Activated T-helper 1 cell treated with Interleukin-2 at 50 U/mL for 16 hours (primary cell): ENCODE measurements at regions not wholly inside any gene's neighbourhood (a gene's known extent, or its start where the extent isn't known, plus 50 kb on each side); places are given as distances from the start of the nearest gene placed in this dataset.

ENCODE experiments used
- DNase-seq: peaks from one replicate; pipeline ENCODE4 v3.0.0-alpha.2; 2020; ENCODE audit warnings: low read depth

DNA sequence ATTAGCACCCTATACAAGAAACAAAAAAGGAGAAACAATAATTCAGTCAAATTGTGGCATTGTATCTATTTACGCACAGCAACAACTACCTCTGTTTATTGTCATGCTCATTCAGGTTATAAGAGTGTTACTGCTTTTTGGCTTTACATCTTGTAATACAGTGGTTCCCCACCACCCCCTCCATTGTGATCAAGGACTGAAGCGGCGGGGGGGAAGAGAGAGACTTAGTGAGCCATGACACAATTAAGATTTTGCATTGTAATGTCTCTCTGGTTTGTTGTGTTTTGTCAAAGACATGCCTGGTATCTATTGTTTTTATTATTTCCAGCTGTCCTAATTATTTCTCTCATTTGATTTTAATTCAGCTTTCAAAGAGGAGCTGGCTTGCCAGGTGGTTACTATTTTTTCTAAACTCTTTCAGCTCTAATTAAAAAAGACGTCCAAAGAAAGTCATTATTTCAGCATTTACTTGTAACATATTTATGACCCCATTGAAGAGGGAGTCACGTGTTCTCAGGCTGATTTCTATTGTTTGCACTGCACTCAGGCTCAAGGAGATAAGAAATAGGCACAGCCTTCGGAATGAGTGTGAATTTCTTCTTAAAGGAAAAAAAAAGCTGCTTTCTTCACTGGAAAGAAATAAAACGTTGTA, 234.4 kb upstream of the TBL1XR1 start:
- no peak for DNase-seq

DNA sequence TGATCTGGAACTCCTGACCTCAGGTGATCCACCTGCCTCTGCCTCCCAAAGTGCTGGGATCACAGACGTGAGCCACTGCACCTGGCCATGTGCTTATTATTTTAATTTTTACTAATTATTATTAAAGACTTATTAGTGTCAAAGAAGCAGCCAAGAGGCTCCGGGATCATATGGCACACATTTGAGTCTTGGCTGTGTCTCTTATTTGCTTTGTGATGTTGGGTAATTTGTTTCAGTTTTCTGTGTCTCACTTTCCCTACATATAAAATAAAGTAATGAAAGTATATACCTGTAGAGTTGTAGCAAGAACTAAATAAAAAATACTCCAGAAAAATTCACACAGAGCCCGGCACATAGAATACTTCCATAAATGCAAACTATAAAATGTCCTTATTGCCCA, 238.0 kb upstream of the TBL1XR1 start:
- DNase-seq, result no peak

DNA sequence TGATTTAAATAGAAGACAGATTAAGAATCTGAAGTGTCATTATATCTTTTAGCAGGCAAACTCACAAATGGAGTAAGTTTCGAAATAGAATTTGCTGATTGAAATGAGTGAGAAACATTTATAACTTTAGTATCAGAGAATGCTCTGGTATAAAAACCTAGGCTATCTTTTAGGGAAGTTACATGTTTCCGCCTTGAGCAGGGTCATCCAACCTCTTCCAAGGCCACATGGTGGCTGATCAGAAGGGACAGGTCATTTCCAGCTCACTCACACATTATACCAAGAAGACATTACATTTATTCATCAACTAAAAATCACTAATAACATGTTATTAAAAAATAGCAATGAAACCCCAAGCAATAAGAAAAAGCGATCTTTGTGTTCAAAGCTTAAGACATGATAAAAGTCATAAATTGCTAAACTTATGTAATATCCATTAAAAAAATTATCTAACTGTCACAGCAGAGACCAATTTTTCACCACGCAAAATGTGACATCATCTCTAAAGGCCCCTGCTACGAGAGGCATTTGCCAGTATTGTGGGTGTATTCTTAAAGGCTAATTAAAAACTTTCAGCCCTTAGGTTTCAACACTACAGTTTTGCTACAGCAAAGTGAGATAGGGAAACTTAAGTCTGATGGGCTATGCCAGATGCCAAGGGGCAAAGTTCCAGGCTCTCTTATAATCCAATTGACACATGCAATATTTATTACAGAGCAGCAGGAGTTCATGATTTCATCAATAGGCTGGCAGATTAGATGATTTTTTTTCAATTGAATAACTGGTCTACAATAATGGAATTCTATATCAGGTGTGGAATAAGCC, 240.4 kb upstream of the TBL1XR1 start:
- DNase-seq, result no peak

DNA sequence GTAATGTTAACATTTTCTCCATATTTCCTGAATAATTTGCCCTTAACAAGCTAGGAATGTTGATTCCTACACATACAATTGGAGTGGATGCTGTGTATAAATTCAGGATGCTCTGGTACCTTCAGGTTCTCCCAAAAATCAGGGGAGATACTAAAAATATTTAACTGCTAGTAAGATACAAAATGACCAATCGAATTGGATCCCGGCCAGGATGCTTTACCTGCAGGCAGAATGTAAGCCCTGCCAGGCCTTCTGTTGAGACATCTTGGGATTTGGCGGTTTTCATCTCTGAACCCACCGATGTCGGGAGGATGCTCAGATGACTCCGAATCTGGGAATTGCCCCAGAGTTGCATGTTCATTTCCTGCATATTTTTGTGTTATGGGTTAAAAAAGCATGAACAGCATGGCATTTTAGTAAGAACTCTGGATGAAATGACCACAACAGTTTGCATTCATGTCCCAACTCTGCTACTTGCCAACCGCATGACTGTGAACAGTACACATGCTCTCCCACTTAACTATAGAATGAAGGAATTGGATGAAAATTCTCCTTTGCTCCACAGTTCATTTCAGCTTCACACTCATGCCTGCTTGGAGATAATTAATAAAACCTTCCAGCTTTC, 241.4 kb upstream of the TBL1XR1 start:
- no peak for DNase-seq

DNA sequence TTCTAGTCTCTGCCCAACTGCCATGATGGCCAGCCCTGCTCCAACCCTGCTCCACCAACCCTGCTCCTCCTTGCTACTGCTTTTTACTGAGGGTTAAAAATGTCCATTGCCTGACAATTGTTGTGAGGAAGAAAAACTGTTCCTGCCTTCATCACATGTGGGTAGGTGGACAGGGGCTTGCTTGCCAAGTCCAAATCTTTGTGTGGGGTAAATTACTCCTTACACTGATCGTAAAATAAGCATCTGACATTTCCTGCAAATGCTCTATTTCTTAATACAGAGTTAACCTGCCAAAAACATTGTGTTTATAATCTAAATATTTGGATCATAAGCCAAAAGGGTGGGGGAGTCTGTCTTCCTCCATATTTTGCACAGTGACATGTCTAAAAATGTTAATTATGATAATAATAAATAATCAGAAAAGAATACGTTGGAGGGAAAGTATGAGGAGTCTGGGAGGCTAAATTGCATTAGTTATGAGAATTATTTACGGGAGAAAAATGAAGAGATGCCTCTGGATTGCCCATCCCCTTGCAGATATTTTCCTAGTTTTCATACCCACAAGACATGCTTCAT, 242.5 kb upstream of the TBL1XR1 start:
- no peak for DNase-seq

DNA sequence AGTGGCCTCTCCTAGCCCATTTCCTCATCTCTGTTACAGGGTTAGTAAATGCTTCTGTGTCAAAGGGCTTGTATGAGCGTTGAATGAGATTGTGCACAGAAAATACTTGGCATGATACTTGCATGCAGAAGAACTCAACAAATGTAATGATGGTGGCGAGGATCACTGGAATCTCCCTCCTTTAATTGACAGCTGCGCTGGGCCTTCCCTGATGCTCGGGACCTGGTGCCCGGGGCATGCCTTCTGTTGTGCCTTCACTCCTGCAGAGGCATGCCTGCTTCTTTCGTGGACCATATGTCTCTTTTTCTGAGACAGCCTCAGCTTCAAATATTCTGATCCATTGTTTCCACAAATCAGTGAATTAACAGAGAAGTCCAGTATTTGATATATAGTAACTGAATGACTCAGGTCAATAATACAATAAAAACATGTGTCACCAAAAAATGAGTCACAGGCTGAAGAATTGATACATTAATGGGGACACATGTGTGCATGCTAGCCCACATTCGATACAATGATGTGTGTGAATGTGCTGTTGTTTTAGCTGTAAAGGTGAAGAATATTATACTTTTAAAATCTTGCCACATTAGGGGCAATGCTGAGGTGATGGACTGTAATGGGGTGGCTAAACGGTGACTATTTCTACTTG, 243.3 kb upstream of the TBL1XR1 start:
- DNase-seq, result no peak

DNA sequence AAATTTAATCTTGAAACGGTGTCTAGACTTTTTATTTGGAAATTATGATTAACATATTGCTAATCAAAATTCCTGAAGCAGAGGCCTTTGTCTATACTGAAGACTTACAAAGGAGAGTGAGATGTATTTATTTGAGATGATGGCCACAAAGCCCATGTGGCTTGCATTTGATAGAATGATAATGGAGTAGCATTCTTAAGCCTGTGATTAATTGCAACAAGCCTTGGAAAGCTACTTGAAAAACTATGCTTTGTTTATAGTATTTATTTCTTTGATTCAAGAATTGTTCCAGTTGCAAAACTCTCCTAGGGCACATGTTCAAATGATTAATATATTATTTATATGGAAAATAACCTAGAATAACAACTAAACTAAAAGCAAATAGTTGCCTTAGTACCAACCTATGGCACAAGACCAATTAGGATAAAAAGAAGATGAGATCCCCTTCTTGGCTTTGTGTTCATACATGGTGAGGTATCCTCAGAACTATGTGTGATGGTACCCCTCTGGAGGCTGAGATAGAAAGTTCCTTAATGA, 244.1 kb upstream of the TBL1XR1 start:
- no peak for DNase-seq

DNA sequence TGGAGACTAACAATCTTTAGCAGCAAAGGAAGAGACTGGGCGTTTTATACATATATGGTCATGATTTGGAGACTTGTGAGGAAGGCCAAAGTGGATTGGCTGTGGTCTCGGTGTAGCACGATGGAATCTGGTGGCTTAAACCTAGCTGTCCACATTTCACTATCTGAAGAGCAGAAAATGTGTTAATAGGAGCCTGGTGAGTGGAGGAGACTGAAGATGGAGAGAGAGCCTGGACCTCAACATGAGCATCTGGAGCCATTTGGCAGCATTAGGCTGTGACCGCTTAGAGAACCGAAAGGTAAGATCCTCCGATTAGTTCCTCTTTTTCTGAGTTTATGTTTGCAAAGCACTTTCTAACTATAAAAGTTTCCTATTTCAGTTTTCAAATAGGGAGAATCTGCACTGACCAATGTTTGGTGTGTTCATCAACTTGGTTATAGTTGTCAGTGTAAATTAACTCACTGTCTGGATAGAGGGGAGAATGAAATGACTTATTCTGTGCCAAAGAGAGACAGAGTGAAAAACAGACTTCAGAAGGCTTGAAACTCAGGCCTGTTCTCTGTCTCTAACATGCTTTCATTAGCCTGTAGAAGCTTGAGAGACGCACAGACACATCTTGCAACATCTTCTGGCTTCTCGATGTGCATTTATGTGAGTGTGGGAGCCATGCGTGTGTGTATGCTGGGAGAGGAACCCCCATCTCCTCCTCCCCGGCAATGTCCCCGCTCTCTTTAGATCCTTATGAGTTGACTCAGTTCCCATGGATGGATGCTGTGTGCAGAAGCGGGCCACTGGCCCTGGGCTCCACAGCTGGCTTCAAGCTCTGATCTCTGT, 244.7 kb upstream of the TBL1XR1 start:
- DNase-seq, result no peak

DNA sequence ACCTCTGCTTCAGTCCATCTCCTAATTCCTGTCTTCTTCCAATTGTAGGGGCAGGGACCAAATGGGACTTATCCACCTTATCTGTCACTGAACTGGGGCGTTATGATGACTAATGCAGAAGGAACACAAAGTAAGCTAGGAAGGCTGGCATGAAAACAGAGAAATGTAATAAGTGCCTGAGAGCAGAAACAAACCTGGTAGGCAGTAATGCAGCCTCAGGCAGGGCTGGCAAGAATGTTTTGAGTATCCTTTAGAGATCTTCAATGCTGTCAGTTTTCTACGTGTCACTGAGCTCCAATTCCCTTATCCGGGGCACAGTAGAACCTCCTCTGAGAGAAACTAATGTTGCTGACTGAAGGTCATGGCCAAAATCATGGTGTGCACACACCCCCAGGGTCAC, 246.2 kb upstream of the TBL1XR1 start:
- no peak for DNase-seq

DNA sequence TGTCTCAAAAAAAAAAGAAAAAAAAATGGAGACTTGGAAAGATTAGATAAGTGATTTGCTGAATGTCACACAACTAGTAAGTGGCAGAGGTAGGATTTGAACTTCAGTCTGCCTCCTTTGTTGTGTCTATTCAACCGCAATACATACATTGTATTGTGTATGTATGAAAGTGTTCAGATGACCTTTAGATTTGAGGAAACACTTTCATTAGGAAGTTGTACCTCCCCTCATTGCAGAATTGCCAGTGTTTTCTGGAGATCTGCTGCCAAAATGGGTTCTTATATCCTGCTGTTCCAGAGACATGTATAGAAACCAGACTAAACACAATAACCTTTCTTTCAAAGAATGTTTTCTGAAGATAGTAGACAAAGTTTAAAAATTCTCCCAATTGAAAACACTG, 247.4 kb upstream of the TBL1XR1 start:
- DNase-seq, result no peak

DNA sequence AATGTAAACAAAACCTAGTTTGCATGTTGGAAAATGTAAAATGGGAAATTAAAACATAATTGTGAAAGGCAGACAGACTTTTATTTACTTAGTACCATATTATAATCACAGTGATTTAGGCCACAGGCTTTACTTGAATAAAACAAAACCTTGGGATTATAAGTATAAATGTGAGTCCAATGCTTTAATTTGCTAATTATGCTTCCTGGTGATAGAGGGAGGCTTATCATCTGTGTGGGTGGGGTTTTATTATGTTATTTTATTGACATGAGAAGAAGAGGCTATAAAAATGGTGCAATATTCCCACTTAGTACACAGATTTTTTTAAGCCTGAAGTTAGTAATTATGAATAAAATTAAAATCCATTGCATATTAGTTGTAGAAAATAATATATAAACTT, 248.3 kb upstream of the TBL1XR1 start:
- no peak for DNase-seq

DNA sequence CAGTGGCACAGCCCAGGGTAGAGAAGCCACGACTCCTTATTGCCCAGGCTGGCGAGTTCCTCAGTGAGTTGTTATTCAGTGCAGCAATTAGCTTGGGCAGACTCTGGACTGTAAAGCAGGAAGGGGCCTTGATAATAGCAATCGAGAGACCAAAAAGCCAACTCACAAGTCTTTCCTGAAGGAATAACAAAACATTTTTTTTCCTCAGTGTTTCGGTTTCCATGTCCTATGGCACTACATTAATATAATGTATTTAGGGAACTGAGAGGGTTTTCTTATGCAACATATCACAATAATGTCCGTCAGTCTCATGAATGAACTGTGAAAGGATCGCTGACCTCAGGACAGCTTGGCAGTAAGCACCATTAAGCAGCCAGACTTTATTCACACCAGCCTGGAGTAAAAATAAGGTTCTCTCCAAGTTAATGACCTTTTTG, 248.9 kb upstream of the TBL1XR1 start:
- no peak for DNase-seq

DNA sequence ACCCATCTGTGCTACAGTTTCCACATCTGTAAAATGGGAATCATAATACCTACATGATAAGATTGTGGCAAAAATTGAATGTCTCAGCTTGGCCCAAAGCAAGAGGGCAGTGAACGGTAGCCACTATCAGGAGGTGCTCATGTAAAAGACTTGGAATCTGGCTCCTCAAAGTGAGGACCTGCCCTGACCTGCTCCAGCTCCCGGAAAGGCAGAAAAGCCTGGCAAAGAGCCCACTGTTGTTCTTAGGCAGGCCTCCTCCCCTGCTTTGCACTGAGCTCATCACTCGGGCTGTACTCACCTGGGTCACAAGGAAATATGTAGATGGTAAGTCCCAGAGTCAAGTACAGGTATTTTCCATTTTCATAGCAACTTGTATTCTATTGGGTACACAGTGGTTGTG, 250.7 kb upstream of the TBL1XR1 start:
- DNase-seq, result no peak

DNA sequence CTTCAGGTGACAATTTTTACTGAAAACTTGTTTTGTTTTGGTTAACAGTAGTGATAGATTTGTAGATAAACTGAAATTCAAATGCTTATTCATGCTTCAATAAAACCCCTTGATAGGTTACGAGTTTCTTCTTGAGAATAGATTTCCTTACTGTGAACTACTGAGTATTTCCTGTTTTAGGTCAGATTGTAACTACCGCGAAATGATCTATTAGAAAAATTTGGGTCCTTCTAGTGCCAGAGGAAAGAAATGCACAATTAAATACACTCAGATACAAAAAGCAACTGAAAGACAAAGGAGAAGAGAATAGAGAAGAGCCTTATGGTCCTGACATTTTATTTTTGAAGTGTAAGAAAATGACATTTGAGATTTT, 251.7 kb upstream of the TBL1XR1 start:
- no peak for DNase-seq

DNA sequence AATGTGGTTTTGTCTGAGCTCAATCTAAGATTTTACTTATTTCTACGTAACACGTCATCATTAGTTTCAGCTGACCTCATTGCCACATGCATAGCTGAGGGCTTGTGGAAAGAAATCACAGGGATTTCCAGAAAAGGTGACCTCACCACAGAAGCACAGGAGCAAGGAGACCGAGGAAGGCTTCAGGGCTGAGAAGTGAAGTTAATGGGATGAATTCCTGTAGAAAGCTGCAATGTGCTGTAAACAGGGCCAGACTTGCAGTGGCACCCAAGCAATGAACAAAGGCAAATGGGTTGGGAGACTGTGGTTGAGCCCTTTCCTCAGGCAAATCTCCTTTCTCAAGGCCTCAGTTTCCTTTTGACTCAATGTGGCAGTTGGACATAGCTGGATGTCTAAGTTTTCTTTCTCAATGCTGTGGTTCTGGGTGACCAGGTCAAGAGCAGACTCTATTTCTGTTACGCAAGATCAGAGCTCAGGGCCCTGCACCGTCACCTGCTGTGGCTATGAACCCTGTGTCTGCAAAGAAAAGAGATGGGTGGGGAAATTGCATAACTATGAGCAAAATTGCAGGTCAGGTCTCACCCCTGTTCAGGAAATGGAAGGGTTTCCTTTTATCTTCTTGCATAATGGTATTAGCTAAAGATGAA, 252.2 kb upstream of the TBL1XR1 start:
- DNase-seq, result no peak

DNA sequence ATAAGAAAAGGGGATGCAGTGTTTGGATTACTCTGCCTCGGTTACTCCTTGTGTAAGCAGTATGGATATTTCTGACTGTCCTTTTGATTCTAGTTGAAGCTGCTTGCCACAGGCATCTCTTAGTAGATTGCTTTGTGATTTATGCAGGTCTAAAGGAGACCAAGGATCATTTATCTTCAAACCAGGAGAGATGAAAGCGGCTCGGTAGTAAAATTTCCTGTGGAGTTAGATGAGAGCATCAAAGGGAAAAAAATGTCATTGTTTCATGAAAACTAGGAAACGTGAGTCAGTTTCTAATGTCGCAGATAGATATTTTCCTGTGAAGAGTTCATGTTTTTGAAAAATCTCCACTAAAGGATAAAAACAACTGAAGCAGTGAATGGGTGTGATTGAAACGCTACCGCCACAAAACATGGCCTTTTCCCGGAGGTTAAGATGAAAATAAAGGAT, 254.0 kb upstream of the TBL1XR1 start:
- DNase-seq, result no peak

DNA sequence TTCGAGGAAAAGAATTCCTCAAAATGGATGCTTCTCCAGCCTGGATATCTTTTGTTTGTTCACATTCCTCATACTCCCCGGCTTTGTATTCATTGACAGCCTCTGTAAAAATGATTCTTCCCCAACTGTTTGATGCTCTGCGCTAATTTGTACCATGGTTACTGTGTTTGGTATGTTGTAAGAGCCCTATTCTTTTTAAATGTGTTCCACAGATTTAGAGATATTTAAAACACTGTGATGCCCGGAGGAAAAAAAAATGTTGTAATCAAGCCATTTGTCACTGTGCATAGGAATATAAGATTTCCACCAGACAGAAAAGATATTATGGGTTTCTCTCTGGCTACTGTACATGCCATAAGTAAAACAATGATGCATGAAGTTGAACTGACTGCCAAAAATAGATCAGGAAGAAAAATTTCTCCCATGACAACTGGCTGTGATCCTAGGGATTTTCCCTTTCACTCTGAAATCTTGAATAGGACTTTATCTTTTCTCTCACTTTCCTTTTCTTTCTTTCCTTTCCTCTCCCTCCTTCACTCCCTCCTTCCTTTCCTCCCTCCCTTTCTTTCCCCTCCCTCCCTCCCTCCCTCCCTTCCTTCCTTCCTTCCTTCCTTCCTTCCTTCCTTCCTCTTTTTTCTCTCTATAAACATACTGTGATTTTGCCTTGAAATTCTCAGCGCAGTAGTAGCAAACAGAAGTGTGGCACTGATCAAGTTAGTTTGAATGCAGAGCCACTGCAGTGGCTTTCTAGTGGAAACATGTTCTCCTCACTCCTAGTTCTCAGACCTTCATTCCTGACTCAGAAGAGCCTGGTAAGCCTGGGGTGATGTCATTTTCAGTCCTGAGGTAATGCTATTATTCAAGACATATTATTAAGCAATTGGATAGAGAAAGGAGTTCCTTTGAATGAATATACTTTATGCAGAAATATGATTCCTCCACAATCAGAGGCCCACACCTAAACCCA, 254.9 kb upstream of the TBL1XR1 start:
- DNase-seq, result no peak

DNA sequence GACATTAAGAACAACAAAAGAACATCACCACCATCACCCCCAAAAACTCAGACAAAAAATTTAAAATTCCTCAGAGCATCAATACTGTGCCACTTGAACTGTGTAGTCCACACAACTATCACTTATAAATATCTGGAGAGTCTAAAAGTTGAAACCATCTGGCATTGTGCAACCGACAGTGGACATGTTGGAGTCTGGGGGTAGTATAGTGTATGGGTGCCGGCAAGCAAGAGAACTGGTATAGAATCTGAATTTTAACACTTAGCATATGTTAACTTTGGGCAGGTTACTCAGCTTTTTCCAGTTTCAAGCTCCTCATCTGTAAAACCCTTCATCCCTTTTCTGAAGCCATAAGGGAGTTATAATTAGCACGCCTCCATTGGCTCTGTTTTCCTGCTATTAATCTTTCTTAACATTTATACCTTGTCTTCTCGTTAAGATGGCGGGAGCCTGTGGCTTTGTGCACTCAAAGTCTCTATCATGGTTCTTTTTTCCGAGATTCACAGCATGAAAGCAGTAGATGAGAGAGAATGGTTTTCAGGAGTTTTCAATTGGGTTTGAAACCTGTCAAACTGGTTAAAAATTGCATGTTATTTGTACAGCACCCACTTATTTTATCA, 255.7 kb upstream of the TBL1XR1 start:
- DNase-seq, result no peak

DNA sequence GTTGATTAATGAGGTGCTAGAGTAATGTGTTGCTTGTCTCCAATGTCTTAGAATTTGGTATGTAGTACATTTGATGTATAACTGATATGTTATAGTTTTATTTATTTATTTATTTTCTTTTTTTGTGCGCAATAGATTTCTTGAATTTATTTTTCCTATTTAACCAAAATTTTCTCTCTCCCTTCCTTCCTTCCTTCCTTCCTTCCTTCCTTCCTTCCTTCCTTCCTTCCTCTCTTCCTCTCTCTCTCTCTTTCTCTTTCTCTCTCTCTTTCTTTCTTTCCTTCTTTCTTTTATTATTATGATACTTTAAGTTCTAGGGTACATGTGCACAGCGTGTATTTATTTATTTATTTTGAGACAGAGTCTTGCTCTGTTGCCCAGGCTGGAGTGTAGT, 256.2 kb upstream of the TBL1XR1 start:
- DNase-seq, result no peak
